SJCRH30 (cell line): ENCODE measurements at regions not wholly inside any gene's neighbourhood (a gene's known extent, or its start where the extent isn't known, plus 50 kb on each side); places are given as distances from the start of the nearest gene placed in this dataset.

Experiments
- DNase-seq, 2 experiments: peaks; one replicate each; pipeline ENCODE4 v3.0.0-alpha.2; 2015 to 2020
- H3K27ac ChIP-seq: fragments of 250-450 bp; sonication (Bioruptor Pico); 2 replicates; pipeline ENCODE4 v1.5.1; 2020; ENCODE audit warnings: mild to moderate bottlenecking, moderate library complexity
- H3K27me3 ChIP-seq: fragments of 250-450 bp; sonication (Bioruptor Pico); 2 replicates; pipeline ENCODE4 v1.5.1; 2020; ENCODE audit warnings: mild to moderate bottlenecking, moderate library complexity
- H3K36me3 ChIP-seq: fragments of 250-450 bp; sonication (Bioruptor Pico); 2 replicates; pipeline ENCODE4 v1.5.1; 2020; ENCODE audit warnings: mild to moderate bottlenecking, moderate library complexity
- H3K4me1 ChIP-seq: fragments of 250-450 bp; sonication (Bioruptor Pico); 2 replicates; pipeline ENCODE4 v1.5.1; 2020; ENCODE audit warnings: mild to moderate bottlenecking, moderate library complexity
- H3K4me3 ChIP-seq: fragments of 250-450 bp; sonication (Bioruptor Pico); 2 replicates; pipeline ENCODE4 v1.5.1; 2020; ENCODE audit warnings: mild to moderate bottlenecking, moderate library complexity
- H3K9me3 ChIP-seq: fragments of 250-450 bp; sonication (Bioruptor Pico); replicated peaks from 2 replicates; pipeline ENCODE4 v1.5.1; 2020; ENCODE audit warnings: mild to moderate bottlenecking, moderate library complexity

- H3K27me3 ChIP-seq = peaks cover 10% of the 10 kb centered on the region; the same call in 1 of the 2 replicates
- no peak for DNase-seq
- no peaks in the 10 kb centered on the region for H3K9me3 ChIP-seq
Measured at GRCh38 chr3:13688034-13688433, 139.1 kb downstream of the FBLN2 start.

More at GRCh38 chr3:13688034-13688433, 139.1 kb downstream of the FBLN2 start:
- Histone ChIP-seq H3K4me1 (peaks cover 8% of the 10 kb centered on the region; the same call in 1 of the 2 replicates), H3K27ac (no peak overlapping the region), H3K4me3 (no peak overlapping the region), H3K36me3 (no peaks in the 10 kb centered on the region)
